Progenitor cell of endocrine pancreas (in vitro differentiated cells): ENCODE measurements at regions not wholly inside any gene's neighbourhood (a gene's known extent, or its start where the extent isn't known, plus 50 kb on each side); places are given as distances from the start of the nearest gene placed in this dataset.
"Not testable (repeated sequence)": the region's sequence is repeated elsewhere in the genome, so short reads cannot be mapped to it uniquely, and the experiment has no call there.

Source experiments
- DNase-seq: peaks from one replicate; pipeline ENCODE4 v3.0.0; 2021; ENCODE audit warnings: low spot score; ENCODE audit not compliant: unreplicated experiment
- H3K27ac Mint-ChIP-seq: 2 replicates; pipeline ENCODE4 v1.8.0; 2021; ENCODE audit warnings: mild to moderate bottlenecking, moderate library complexity, mixed read lengths
- H3K27me3 Mint-ChIP-seq: 2 replicates; pipeline ENCODE4 v1.8.0; 2021; ENCODE audit warnings: mixed read lengths
- H3K36me3 Mint-ChIP-seq: 2 replicates; pipeline ENCODE4 v1.8.0; 2022; ENCODE audit warnings: mixed read lengths; ENCODE audit not compliant: insufficient read depth
- H3K4me1 Mint-ChIP-seq: 2 replicates; pipeline ENCODE4 v1.8.0; 2021; ENCODE audit warnings: low read depth, mixed read lengths
- H3K4me3 Mint-ChIP-seq: 2 replicates; pipeline ENCODE4 v1.8.0; 2021; ENCODE audit warnings: low read depth, mild to moderate bottlenecking, moderate library complexity, mixed read lengths
- H3K9me3 Mint-ChIP-seq: 2 replicates; pipeline ENCODE4 v1.8.0; 2021; ENCODE audit warnings: low read depth, mixed read lengths
- CTCF ChIP-seq: fragments of 200-600 bp; sonication (generic); IDR thresholded peaks from one replicate; pipeline ENCODE4 v1.5.0; 2021; ENCODE audit warnings: antibody characterized with exemption, mild to moderate bottlenecking; ENCODE audit not compliant: unreplicated experiment

GRCh38 chr10:121392657-121393056 lies 205.6 kb downstream of the FGFR2 start:
- Mint-ChIP-seq H3K9me3 (peaks cover 7% of the 10 kb centered on the region), H3K27me3 (no peaks in the 10 kb centered on the region), H3K36me3 (peaks cover 2% of the 10 kb centered on the region), H3K4me3 (no peak overlapping the region), H3K4me1 (peaks cover 10% of the 10 kb centered on the region), H3K27ac (no peak overlapping the region)
- no peak for DNase-seq
- TF ChIP-seq CTCF: no peak

GRCh38 chr10:121393522-121393921 lies 204.7 kb downstream of the FGFR2 start:
- DNase-seq: no peak
- H3K4me1 Mint-ChIP-seq: peaks cover 10% of the 10 kb centered on the region
- H3K4me3 Mint-ChIP-seq: no peak overlapping the region
- peaks cover 4% of the 10 kb centered on the region for H3K36me3 Mint-ChIP-seq
- peaks cover 7% of the 10 kb centered on the region for H3K9me3 Mint-ChIP-seq
- no peaks in the 10 kb centered on the region for H3K27me3 Mint-ChIP-seq
- no peak overlapping the region for H3K27ac Mint-ChIP-seq
- no peak for TF ChIP-seq CTCF

DNA sequence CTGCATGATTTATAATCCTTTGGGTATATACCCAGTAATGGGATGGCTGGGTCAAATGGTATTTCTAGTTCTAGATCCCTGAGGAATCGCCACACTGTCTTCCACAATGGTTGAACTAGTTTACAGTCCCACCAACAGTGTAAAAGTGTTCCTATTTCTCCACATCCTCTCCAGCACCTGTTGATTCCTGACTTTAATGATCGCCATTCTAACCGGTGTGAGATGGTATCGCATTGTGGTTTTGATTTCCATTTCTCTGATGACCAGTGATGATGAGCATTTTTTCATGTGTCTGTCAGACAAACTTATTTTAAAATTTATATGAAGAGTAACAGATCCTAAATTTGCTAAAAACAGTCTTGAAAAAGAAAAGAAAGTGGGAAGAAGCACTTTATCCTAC lies 197.7 kb downstream of the FGFR2 start:
- H3K4me1 Mint-ChIP-seq: peaks cover 14% of the 10 kb centered on the region
- not testable (repeated sequence) for H3K36me3 Mint-ChIP-seq, DNase-seq, H3K4me3 Mint-ChIP-seq, H3K27ac Mint-ChIP-seq, H3K27me3 Mint-ChIP-seq
- H3K9me3 Mint-ChIP-seq: peaks cover 12% of the 10 kb centered on the region

- Mint-ChIP-seq H3K27me3 (no peaks in the 10 kb centered on the region), H3K27ac (no peak overlapping the region), H3K9me3 (peaks cover 9% of the 10 kb centered on the region), H3K4me1 (peaks cover 27% of the 10 kb centered on the region), H3K36me3 (peaks cover 1% of the 10 kb centered on the region), H3K4me3 (no peak overlapping the region)
- TF ChIP-seq CTCF: no peak
- no peak for DNase-seq
Measured at GRCh38 chr10:121403527-121403926, 194.7 kb downstream of the FGFR2 start.

DNA sequence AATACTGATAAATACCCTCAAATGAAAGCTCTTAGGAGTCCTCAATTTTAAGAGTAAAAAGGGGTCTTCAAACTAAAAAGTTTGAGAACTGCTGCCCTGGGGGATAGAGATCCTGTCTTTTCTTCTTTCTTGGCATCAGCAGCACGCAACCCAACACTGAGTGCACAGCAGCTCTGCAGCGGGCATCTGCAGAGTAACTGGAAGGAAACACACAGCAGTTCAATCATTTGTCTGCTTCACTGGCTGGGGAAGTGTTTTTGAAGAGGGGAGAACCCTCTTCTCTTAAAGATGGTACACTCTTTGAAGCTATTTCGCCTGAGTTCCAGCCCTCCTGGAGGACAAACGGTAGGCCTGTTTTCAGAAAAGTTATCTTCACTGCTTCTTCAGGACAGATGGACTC lies 193.6 kb downstream of the FGFR2 start:
- Mint-ChIP-seq H3K27ac (peak overlapping the region; percentile 41), H3K27me3 (no peaks in the 10 kb centered on the region), H3K9me3 (peaks cover 2% of the 10 kb centered on the region), H3K4me1 (peaks cover 28% of the 10 kb centered on the region), H3K4me3 (no peak overlapping the region), H3K36me3 (no peaks in the 10 kb centered on the region)
- no peak for TF ChIP-seq CTCF
- no peak for DNase-seq

DNA sequence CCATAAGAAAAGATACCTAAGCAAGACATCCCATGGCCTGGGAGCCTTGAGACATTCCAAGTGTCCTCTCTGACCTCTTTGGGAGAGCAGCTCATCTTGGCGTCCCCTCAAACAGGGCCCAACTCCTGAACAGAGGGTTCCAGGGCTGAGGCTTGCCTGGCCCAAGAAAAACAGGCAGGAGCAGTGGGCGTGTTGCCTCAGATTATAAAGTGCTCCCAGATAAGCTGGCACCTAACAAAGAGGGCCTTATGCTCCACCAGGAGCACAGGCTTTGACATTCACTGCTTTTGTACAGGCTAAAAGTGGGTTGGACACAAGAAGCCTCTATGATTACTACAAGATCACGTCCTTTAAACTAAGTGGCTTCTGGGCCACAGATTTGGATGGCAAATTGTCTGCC lies 193.1 kb downstream of the FGFR2 start:
- Mint-ChIP-seq H3K9me3 (no peaks in the 10 kb centered on the region), H3K36me3 (no peaks in the 10 kb centered on the region), H3K4me1 (peaks cover 30% of the 10 kb centered on the region), H3K4me3 (no peak overlapping the region), H3K27me3 (no peaks in the 10 kb centered on the region), H3K27ac (peak overlapping the region; percentile 93)
- TF ChIP-seq CTCF: no peak
- no peak for DNase-seq
